ENCODE measurements at regions not wholly inside any gene's neighbourhood (a gene's known extent, or its start where the extent isn't known, plus 50 kb on each side); places are given as distances from the start of the nearest gene placed in this dataset.
"Not testable (repeated sequence)": the region's sequence is repeated elsewhere in the genome, so short reads cannot be mapped to it uniquely, and the experiment has no call there.

DNA sequence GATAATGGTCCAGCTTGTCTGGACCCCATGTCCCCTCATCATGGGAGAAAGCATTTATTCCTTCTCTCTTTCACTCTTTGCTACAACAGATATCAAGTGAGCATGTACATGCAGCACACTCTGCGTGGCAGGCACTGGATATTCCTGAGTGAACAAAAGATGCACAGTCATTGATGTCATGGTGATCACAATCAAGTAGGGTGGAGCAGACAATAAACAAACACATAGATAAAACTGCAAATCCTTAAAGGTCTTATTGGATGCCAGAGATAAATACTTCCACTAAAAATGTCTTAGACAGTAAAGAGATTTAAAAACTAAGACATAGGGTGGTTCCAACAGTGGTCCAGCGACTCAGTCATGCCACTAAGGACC, 178.0 kb downstream of the ZC3H11B start:
- DNase-seq (ENCODE audit: low read depth in 2 of 3, low spot score in 2 of 3), result no peak

GRCh38 chr1:219434285-219434922, 178.5 kb downstream of the ZC3H11B start:
- DNase-seq (ENCODE audit: low read depth in 2 of 3, low spot score in 2 of 3), result no peak

DNA sequence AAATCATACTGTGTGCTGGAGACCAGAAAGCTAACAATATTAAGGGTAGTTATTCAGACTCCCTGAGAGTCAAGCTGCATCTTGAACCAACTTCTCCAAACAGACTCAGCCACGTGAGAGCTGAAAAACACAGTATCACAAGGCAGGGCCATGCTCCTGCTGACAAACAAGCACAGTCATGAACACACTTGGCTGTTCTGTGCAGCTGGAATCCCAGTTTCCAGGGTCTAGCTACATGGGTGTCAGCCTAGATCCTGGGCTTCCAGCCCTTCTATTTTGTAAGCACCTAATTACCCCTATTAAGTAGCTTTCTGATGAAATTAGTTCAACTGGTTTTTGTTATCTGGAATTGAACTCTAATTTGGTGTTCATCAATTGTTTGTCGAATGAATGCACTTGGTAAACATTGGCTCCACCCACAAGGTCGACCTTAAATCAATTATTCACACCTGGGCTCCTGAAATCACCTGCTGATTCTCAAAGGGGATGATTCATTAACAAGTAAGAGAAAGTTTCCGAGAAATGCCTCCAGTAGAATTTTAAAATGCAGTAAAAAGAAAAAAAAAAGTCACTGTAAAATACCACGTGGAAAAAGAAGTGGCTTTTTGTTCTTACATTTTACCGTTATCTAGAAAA, 179.3 kb downstream of the ZC3H11B start:
- DNase-seq (ENCODE audit: low read depth in 2 of 3, low spot score in 2 of 3), result no peak

DNA sequence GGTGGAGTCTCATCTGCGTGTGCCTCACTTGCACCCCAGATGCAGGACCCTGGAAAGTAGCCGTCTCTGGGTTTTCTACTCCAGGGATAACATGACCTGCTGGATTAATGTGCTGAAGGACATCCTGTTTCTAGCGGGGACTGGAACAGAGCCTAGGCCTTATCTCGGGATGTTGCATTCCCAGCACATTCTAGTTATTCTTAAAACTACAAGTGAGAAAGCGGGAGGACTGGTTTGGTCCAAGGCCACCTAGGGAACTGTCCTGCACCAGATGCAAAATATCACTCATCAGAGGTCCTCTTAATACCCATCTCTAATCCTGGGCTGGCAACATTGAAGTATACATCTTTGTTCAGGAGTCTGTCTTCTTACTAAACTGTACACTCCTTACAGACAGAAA, 179.9 kb downstream of the ZC3H11B start:
- DNase-seq (ENCODE audit: low read depth in 2 of 3, low spot score in 2 of 3), result no peak

- DNase-seq (ENCODE audit: low read depth in 2 of 3, low spot score in 2 of 3), result no peak
Measured at GRCh38 chr1:219432191-219432606, 180.7 kb downstream of the ZC3H11B start.

GRCh38 chr1:219430419-219430818, 182.5 kb downstream of the ZC3H11B start:
- DNase-seq (ENCODE audit: low read depth in 2 of 3, low spot score in 2 of 3), result no peak

- DNase-seq (ENCODE audit: low read depth in 2 of 3, low spot score in 2 of 3), result no peak
Measured at GRCh38 chr1:219428651-219429050, 184.3 kb downstream of the ZC3H11B start.

DNA sequence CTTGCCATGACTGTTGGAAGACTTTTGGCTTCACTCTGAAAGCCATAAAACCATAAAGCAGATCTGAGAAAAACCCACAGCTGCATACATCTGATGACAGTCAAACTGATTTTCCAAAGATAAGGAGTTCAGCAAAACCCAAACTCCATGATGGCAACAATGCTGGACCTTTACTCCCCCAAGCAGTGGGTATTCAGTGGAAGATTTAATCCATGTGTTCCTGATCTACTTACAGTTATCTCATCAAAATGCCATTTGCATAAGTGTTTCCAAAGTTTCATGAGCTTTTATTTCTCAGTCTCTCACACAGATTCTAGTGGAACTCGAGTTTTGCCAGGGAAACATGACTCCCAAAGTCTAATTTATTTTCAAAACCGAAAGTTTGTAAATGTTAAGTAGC, 184.9 kb downstream of the ZC3H11B start:
- DNase-seq (ENCODE audit: low read depth in 2 of 3, low spot score in 2 of 3), result no peak

DNA sequence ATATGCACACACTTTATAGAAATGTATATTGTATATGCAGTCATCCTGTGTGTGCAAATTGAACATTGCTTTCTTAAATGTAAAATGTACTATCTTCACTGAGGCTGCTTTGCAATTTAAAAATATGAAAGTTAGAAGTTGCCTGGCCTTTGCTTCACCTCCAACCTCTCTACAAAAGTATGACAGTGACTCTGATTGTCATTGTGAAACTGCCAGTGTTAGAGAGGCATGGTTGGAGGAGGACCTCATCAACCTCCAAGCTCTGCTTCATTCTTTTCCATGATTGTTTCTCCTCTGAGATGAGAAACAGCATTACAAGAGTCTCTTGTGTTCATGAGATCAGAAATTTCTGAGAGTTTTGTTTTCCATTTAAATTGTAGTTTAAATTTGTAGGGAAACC, 185.5 kb downstream of the ZC3H11B start:
- no peak for DNase-seq (ENCODE audit: low read depth in 2 of 3, low spot score in 2 of 3)

- no peak for DNase-seq (ENCODE audit: low read depth in 2 of 3, low spot score in 2 of 3)
Measured at GRCh38 chr1:219422811-219423598, 189.9 kb downstream of the ZC3H11B start.

DNA sequence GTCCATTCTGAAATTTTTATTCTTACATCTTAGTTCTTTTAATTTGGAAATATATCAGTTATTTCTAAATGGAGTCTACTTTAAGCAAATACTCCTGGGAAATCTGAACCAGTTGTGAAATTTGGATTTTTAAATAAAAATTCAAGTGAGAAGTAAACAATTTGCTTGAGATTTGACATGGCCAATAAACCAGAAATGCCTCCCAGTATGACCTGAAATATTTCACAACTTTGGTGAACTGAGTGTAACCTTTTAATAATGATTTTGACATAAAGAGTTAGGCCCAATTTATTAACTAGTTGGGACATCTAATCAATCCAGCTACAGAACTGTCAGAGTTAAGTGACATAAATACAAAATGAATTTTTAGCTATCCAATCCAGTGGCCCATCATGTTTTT, 192.0 kb downstream of the ZC3H11B start:
- DNase-seq (ENCODE audit: low read depth in 2 of 3, low spot score in 2 of 3), result no peak

DNA sequence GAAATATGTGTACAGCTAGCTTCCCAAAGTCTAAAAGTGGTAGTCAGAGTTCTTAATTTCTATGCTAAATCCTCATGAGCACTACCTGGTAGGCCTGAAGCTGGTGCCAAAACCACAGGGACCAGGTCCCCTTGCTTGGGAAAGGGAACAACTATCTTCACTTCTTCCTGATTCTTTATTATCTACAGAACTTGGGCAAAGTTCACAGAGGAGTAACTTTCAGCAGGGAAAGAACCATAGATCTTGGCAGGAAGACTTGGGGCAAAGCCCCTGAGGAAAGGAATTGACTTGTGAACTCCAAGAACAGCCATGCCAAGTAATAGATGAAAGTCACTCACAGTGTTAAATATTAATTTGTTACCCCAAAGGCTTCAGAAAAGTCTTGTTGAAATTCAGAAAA, 193.0 kb downstream of the ZC3H11B start:
- DNase-seq (ENCODE audit: low read depth in 2 of 3, low spot score in 2 of 3), result no peak

GRCh38 chr1:219419065-219419464, 193.8 kb downstream of the ZC3H11B start:
- no peak for DNase-seq (ENCODE audit: low read depth in 2 of 3, low spot score in 2 of 3)

DNA sequence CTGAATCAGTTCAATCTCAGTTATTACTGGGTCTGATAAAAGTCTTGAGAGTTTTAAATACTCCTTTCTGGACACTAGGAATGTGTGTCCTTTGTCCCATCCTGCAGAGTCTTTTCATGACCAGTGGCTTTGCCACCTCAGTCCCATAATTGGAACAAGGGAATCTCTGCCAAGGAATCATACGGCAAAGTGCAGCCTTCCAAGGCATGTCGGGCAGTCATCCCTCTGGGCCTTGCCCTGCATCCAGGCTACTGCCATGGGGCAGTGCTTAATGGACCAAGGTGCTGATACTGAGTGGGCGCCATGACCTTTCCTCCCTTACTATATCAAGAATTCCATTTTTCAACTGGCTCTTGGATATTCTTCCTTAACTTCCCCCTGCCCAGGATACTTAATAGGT, 195.3 kb downstream of the ZC3H11B start:
- DNase-seq (ENCODE audit: low read depth in 2 of 3, low spot score in 2 of 3), result no peak

DNA sequence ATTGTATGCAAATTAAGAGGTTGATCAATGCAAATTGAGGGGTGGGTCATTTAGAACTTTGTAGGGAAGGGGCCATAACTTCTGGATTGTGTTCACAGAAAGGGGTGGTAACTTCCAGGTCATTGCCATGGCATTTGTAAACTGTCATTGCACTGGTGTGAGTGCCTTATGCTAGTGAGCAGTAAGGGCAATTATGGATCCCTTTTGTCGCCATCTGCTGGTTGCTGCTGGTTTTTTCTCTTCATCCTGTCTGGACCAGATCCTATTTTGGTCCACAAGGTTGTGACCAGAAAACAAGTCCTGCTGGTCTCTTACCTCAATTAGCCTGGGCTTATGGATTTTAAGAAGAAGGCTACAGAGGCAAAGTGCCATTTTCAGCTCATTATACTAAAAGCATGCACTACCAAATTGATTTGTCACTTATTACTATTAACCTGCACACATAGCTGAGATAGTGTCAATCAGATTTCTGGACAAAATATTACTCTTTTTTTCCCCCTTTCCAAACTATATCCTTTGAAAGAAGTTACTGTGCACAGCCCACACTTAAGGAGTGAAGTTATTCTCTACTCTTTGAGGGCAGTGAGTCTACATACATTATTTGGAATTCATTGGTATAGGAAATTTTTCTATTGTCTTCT, 196.2 kb downstream of the ZC3H11B start:
- DNase-seq (ENCODE audit: low read depth in 2 of 3, low spot score in 2 of 3), result peak; percentile 2 to 29 (median 12)

DNA sequence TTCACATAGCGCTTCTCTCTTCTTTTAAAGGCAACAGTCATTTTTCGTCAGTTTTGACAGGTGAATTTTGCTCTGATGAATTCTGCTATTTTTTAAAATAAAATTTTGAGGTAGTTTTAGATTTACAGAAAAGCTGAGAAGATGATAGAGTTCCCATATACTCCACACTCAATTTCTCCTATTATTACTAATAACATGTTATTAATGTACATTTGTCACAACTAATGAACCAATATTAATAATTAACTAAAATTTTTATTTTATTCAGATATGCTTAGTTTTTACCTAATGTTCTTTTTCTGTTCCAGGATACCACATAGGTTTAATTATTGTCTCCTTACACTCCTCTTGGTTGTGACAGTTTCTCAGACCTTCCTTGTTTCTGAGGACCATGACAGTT, 197.0 kb downstream of the ZC3H11B start:
- DNase-seq (ENCODE audit: low read depth in 2 of 3, low spot score in 2 of 3), result no peak

GRCh38 chr1:219415433-219415832, 197.5 kb downstream of the ZC3H11B start:
- DNase-seq (ENCODE audit: low read depth in 2 of 3, low spot score in 2 of 3), result no peak

DNA sequence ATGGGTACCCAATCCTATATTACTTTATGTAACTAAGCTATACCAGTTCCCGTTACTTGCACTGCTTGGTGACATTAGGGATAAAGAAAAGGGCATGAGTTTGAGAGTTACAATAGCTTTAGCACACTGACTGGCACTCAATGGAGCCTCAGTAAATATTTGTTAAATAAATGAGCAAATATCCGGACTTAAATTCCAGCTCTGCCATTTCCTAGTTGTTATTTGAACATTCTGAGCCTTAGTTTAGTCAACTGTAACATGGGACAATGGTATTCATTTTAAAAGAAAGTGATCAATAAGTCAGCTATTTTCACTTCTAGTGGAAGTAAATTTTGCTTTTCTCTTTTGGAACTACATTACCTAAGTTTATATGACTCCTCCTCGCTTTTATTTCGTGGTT, 198.7 kb downstream of the ZC3H11B start:
- DNase-seq (ENCODE audit: low read depth in 2 of 3, low spot score in 2 of 3), result no peak

DNA sequence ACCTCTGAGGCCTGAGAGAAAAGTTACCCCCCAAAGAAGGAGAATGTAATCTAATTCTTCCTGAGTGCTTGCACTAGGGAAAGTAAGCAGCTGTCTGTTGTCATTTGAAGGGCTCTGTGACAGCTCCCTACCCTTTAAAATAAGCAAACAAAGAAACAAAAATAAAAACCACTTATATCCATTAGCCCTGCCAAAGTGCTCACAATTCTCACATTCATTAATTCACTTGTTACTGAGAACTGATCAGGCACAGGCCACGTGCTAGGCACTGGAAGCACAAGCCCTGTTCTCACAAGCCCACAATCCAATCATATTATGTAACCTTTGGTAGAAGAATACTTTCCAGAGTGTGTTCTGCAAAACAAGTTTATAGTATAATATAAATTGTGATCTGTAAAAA, 199.4 kb downstream of the ZC3H11B start:
- DNase-seq (ENCODE audit: low read depth in 2 of 3, low spot score in 2 of 3), result no peak

DNA sequence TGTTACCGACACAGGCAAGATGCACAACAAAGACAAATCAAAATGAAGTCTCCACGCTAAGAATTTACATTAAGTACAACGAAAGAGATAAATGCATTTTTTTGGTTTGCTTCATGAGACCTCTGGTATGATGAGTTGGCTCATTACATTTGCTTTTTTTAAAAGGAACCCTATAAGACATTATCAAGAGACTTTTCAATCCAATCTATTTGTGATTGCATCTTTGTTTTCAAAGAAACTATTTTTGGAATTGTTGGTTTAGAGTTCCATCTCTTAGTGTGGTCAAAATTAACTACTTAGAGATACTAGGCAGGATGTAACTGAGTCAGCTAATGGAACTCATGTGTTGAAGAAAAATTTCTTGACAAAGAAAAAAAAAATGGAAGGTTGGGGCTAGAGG, 200.1 kb downstream of the ZC3H11B start:
- no peak for DNase-seq (ENCODE audit: low read depth in 2 of 3, low spot score in 2 of 3)

DNA sequence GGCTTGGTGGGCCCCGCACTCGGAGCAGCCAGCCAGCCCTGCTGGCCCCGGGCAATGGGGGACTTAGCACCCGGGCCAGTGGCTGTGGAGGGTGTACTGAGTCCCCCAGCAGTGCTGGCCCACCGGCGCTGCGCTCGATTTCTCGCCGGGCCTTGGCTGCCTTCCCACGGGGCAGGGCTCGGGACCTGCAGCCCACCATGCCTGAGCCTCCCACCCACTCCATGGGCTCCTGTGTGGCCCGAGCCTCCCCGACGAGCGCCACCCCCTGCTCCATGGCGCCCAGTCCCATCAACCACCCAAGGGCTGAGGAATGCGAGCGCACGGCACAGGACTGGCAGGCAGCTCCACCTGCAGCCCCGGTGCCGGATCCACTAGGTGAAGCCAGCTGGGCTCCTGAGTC, 202.2 kb downstream of the ZC3H11B start:
- not testable (repeated sequence) for DNase-seq (ENCODE audit: low read depth in 2 of 3, low spot score in 2 of 3)
